Esophagus muscularis mucosa (tissue), 4 donors: ENCODE measurements at regions not wholly inside any gene's neighbourhood (a gene's known extent, or its start where the extent isn't known, plus 50 kb on each side); places are given as distances from the start of the nearest gene placed in this dataset.
A peak's percentile ranks its signal among the peaks of the same experiment; 100 is the strongest.

Source experiments
- DNase-seq: peaks from one replicate; pipeline ENCODE4 v3.0.0-alpha.2; 2017; ENCODE audit errors: extremely low spot score
- H3K27ac ChIP-seq, 4 donors: fragments of 200-600 bp; sonication (generic); replicated peaks in 1 of 4; 1 replicate in 3 of 4; 2 replicates in 1 of 4; pipeline ENCODE4 v1.5.1; 2016 to 2019; ENCODE audit warnings: mild to moderate bottlenecking in 1 of 4
- H3K27me3 ChIP-seq, 4 donors: fragments of 200-600 bp; sonication (generic); one replicate each; pipeline versions ENCODE4 v1.5.1 to v1.6.0; 2016 to 2019
- H3K36me3 ChIP-seq, 4 donors: fragments of 200-600 bp; sonication (generic); one replicate each; pipeline ENCODE4 v1.5.1; 2016 to 2019
- H3K4me1 ChIP-seq, 4 donors: fragments of 200-600 bp; sonication (generic); one replicate each; pipeline ENCODE4 v1.5.1; 2016 to 2019
- H3K4me3 ChIP-seq, 4 donors: fragments of 200-600 bp; sonication (generic); 1 replicate in 2 of 4; 2 replicates in 2 of 4; pipeline ENCODE4 v1.5.1; 2016 to 2019; ENCODE audit warnings: mild to moderate bottlenecking in 4 of 4, moderate library complexity in 1 of 4
- H3K9me3 ChIP-seq, 4 donors: fragments of 200-600 bp; sonication (generic); 1 replicate in 3 of 4; 2 replicates in 1 of 4; pipeline ENCODE4 v1.5.1; 2016 to 2019
- CTCF ChIP-seq, 3 experiments: fragments of 200-600 bp in 2 of 3; fragments of 450-650 bp in 1 of 3; sonication (generic) in 2 of 3; IDR thresholded peaks; one replicate each; pipeline ENCODE4 v1.5.1; 2017 to 2019; ENCODE audit warnings: antibody characterized with exemption in 3 of 3, mild to moderate bottlenecking in 2 of 3, moderate library complexity in 1 of 3
- EP300 ChIP-seq: sonication (generic); formaldehyde crosslinking; IDR thresholded peaks from one replicate; pipeline ENCODE4 v1.6.1; 2017; ENCODE audit warnings: antibody characterized with exemption
- POLR2A ChIP-seq: fragments of 450-650 bp; IDR thresholded peaks from one replicate; pipeline ENCODE4 v1.6.1; 2017; ENCODE audit warnings: antibody characterized with exemption, moderate library complexity, mild to moderate bottlenecking, low read depth
- POLR2AphosphoS5 ChIP-seq, 2 donors: sonication (generic); formaldehyde crosslinking; IDR thresholded peaks; one replicate each; pipeline ENCODE4 v1.6.1; 2017; ENCODE audit warnings: antibody characterized with exemption in 2 of 2
- WGBS: methylation state at CpG from one replicate; pipeline ENCODE4 v1.1.5; 2018; 5-methylcytosine and 5-hydroxymethylcytosine counted together
- intact Hi-C: fragments of 100-400 bp; cut with DNase I; formaldehyde crosslinking; loops from one replicate; pipeline ENCODE4 v1.15.1; 2023

GRCh38 chr7:84256571-84256971 lies 62.0 kb upstream of the SEMA3A start:
- H3K9me3 ChIP-seq, result no peaks in the 10 kb centered on the region
- DNase-seq, result no peak
- no peaks in the 10 kb centered on the region for H3K36me3 ChIP-seq
- no peaks in the 10 kb centered on the region for H3K27me3 ChIP-seq
- H3K4me3 ChIP-seq, result no peak overlapping the region
- H3K27ac ChIP-seq, result no peak overlapping the region
- WGBS, result 49% methylated on average over 2 of the region's 2 CpGs
- no peak for TF ChIP-seq POLR2AphosphoS5 (IDR thresholded peaks at IDR 0.05)
- no peak for TF ChIP-seq CTCF (IDR thresholded peaks at IDR 0.05)
- TF ChIP-seq EP300, result no peak
- no peak for TF ChIP-seq POLR2A
- intact Hi-C loops, result no loop called here
- peaks cover 0 to 20% (median 11%) of the 10 kb centered on the region in 4 donors for H3K4me1 ChIP-seq

- H3K27ac ChIP-seq, result no peak overlapping the region
Observed at GRCh38 chr7:84251277-84251781, 56.7 kb upstream of the SEMA3A start.

GRCh38 chr7:84250452-84250851 lies 55.9 kb upstream of the SEMA3A start:
- peaks cover 0 to 42% (median 13%) of the 10 kb centered on the region in 4 donors for H3K4me1 ChIP-seq
- TF ChIP-seq POLR2AphosphoS5 (IDR thresholded peaks at IDR 0.05) (no peak), POLR2A (no peak), CTCF (IDR thresholded peaks at IDR 0.05) (no peak), EP300 (no peak)
- no peak overlapping the region for H3K27ac ChIP-seq
- H3K27me3 ChIP-seq, result no peaks in the 10 kb centered on the region
- intact Hi-C loops, result no loop called here
- H3K4me3 ChIP-seq, result no peak overlapping the region
- no peaks in the 10 kb centered on the region for H3K36me3 ChIP-seq
- peaks cover 0 to 7% (median 3%) of the 10 kb centered on the region in 4 donors for H3K9me3 ChIP-seq
- no peak for DNase-seq

More at GRCh38 chr7:84251277-84251781, 56.7 kb upstream of the SEMA3A start:
- no peak for DNase-seq
- no peak overlapping the region for H3K4me3 ChIP-seq
- no peaks in the 10 kb centered on the region for H3K9me3 ChIP-seq
- no peaks in the 10 kb centered on the region for H3K27me3 ChIP-seq
- no peak for TF ChIP-seq EP300
- TF ChIP-seq POLR2A, result no peak
- TF ChIP-seq CTCF (IDR thresholded peaks at IDR 0.05), result no peak
- TF ChIP-seq POLR2AphosphoS5 (IDR thresholded peaks at IDR 0.05), result no peak
- 65% methylated on average over 3 of the region's 3 CpGs for WGBS
- H3K4me1 ChIP-seq, result peaks cover 0 to 42% (median 13%) of the 10 kb centered on the region in 4 donors
- intact Hi-C loops, result no loop called here
- no peaks in the 10 kb centered on the region for H3K36me3 ChIP-seq

- intact Hi-C loops, result no loop called here
- WGBS, result 64% methylated on average over 1 of the region's 1 CpG
- Histone ChIP-seq H3K36me3 (no peaks in the 10 kb centered on the region), H3K4me3 (no peak overlapping the region), H3K27me3 (no peaks in the 10 kb centered on the region), H3K27ac (no peak overlapping the region), H3K9me3 (peaks cover 0 to 8% (median 3%) of the 10 kb centered on the region in 4 donors), H3K4me1 (peaks cover 0 to 42% (median 13%) of the 10 kb centered on the region in 4 donors)
- TF ChIP-seq POLR2A (no peak), EP300 (no peak), POLR2AphosphoS5 (IDR thresholded peaks at IDR 0.05) (no peak), CTCF (IDR thresholded peaks at IDR 0.05) (no peak)
- no peak for DNase-seq
Observed at GRCh38 chr7:84249656-84250055, 55.1 kb upstream of the SEMA3A start.

GRCh38 chr7:84248843-84249242 lies 54.3 kb upstream of the SEMA3A start:
- 69% methylated on average over 3 of the region's 3 CpGs for WGBS
- Histone ChIP-seq H3K27me3 (no peaks in the 10 kb centered on the region), H3K4me3 (no peak overlapping the region), H3K36me3 (no peaks in the 10 kb centered on the region), H3K27ac (peak overlapping the region in 1 of 4 donors; percentile 27), H3K4me1 (peaks cover 0 to 42% (median 13%) of the 10 kb centered on the region in 4 donors), H3K9me3 (peaks cover 0 to 13% (median 4%) of the 10 kb centered on the region in 4 donors)
- TF ChIP-seq POLR2A (no peak), POLR2AphosphoS5 (IDR thresholded peaks at IDR 0.05) (no peak), EP300 (no peak), CTCF (IDR thresholded peaks at IDR 0.05) (no peak)
- intact Hi-C loops, result no loop called here
- no peak for DNase-seq
